ENCODE measurements at regions not wholly inside any gene's neighbourhood (a gene's known extent, or its start where the extent isn't known, plus 50 kb on each side); places are given as distances from the start of the nearest gene placed in this dataset.
"Not testable (repeated sequence)": the region's sequence is repeated elsewhere in the genome, so short reads cannot be mapped to it uniquely, and the experiment has no call there.

DNA sequence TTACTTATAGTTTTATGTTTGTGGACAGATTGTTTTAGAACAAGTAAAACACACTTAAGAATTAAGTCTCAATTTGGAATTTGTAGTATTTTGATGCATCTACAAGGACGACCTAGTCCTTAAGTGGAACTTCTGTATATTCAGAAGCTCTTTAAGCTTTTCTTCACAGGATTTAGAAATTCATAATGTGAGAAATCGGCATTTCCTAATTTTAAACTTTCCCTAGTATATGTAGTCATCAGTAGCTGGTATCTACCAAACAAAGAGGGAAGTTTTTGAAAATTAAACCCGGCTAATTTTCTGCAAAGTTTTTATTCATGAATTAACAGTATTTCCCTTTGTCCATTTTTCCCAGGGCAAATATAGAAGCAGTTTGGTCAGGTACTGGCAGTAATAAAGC is 203.6 kb downstream of the CDRT15L2 start:
- Histone ChIP-seq H3K4me1 (no peaks in the 10 kb centered on the region), H3K4me3 (no peak overlapping the region), H3K27ac (no peak overlapping the region), H3K9me3 (no peaks in the 10 kb centered on the region), H3K36me3 (no peaks in the 10 kb centered on the region), H3K27me3 (peaks cover 3 to 9% (median 6%) of the 10 kb centered on the region in 3 donors)
- TF ChIP-seq, protein P1, sequence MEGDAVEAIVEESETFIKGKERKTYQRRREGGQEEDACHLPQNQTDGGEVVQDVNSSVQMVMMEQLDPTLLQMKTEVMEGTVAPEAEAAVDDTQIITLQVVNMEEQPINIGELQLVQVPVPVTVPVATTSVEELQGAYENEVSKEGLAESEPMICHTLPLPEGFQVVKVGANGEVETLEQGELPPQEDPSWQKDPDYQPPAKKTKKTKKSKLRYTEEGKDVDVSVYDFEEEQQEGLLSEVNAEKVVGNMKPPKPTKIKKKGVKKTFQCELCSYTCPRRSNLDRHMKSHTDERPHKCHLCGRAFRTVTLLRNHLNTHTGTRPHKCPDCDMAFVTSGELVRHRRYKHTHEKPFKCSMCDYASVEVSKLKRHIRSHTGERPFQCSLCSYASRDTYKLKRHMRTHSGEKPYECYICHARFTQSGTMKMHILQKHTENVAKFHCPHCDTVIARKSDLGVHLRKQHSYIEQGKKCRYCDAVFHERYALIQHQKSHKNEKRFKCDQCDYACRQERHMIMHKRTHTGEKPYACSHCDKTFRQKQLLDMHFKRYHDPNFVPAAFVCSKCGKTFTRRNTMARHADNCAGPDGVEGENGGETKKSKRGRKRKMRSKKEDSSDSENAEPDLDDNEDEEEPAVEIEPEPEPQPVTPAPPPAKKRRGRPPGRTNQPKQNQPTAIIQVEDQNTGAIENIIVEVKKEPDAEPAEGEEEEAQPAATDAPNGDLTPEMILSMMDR (IDR thresholded peaks at IDR 0.05 in 4 of 5, conservative IDR thresholded peaks at IDR 0.05 in 1 of 5), result no peak
- in situ Hi-C loops (cut with MboI; ENCODE audit: low sequenced_read_pairs in 4 of 4), result no loop called here
- intact Hi-C loops (cut with DNase I; ENCODE audit: low total_unique reads), result no loop called here
- ATAC-seq (no peak), DNase-seq (no peak)

- TF ChIP-seq, protein P1 (IDR thresholded peaks at IDR 0.05 in 4 of 5, conservative IDR thresholded peaks at IDR 0.05 in 1 of 5), result no peak
- TF ChIP-seq POLR2A (IDR thresholded peaks at IDR 0.05), result no peak
- Histone ChIP-seq H3K4me1 (no peaks in the 10 kb centered on the region), H3K36me3 (no peaks in the 10 kb centered on the region), H3K9me3 (no peaks in the 10 kb centered on the region), H3K27me3 (peaks cover 3 to 9% (median 6%) of the 10 kb centered on the region in 3 donors), H3K27ac (no peak overlapping the region), H3K4me3 (no peak overlapping the region)
- DNase-seq (no peak), ATAC-seq (no peak)
- in situ Hi-C loops (cut with MboI; ENCODE audit: low sequenced_read_pairs in 4 of 4), result no loop called here
- intact Hi-C loops (cut with DNase I; ENCODE audit: low total_unique reads), result no loop called here
These were observed 204.7 kb downstream of the CDRT15L2 start for GRCh38 chr17:20784100-20784665.

GRCh38 chr17:20787281-20787680 is 207.8 kb downstream of the CDRT15L2 start:
- ATAC-seq (no peak), DNase-seq (no peak)
- no peak overlapping the region for H3K27ac ChIP-seq
- no peaks in the 10 kb centered on the region for H3K4me1 ChIP-seq
- in situ Hi-C loops (cut with MboI; ENCODE audit: low sequenced_read_pairs in 4 of 4), result no loop called here
- H3K9me3 ChIP-seq, result no peaks in the 10 kb centered on the region
- H3K27me3 ChIP-seq, result peaks cover 3 to 9% (median 6%) of the 10 kb centered on the region in 3 donors
- H3K36me3 ChIP-seq, result no peaks in the 10 kb centered on the region
- intact Hi-C loops (cut with DNase I; ENCODE audit: low total_unique reads), result no loop called here
- TF ChIP-seq POLR2A (IDR thresholded peaks at IDR 0.05), result no peak
- TF ChIP-seq, protein P1 (IDR thresholded peaks at IDR 0.05 in 4 of 5, conservative IDR thresholded peaks at IDR 0.05 in 1 of 5), result no peak
- H3K4me3 ChIP-seq, result no peak overlapping the region

- in situ Hi-C loops (cut with MboI; ENCODE audit: low sequenced_read_pairs in 4 of 4) (no loop called here), intact Hi-C loops (cut with DNase I; ENCODE audit: low total_unique reads) (no loop called here)
- Histone ChIP-seq H3K4me3 (no peak overlapping the region), H3K27ac (no peak overlapping the region), H3K27me3 (no peaks in the 10 kb centered on the region), H3K36me3 (no peaks in the 10 kb centered on the region), H3K9me3 (no peaks in the 10 kb centered on the region), H3K4me1 (no peaks in the 10 kb centered on the region)
- no peak for DNase-seq
- ATAC-seq, result no peak
- no peak for TF ChIP-seq POLR2A (IDR thresholded peaks at IDR 0.05)
- TF ChIP-seq, protein P1 (IDR thresholded peaks at IDR 0.05 in 4 of 5, conservative IDR thresholded peaks at IDR 0.05 in 1 of 5), result no peak
These were observed 212.1 kb downstream of the CDRT15L2 start for GRCh38 chr17:20791626-20792025.

DNA sequence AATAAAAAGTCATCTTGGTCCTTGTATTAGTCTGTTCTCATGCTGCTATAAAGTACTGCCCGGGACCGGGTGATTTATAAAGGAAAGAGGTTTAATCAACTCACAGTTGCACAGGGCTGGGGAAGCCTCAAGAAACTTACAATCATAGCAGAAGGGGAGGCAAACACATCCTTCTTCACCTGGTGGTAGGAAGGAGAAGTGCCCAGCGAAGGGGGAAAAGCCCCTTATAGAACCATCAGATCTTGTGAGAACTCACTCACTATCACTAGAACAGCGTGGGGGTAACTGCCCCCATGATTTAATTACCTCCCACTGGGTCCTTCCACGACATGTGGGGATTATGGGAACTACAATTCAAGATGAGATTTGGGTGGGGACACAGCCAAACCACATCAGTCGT is 215.0 kb downstream of the CDRT15L2 start:
- ATAC-seq; H3K27me3 ChIP-seq; H3K9me3 ChIP-seq; intact Hi-C loops (cut with DNase I; ENCODE audit: low total_unique reads); H3K36me3 ChIP-seq; in situ Hi-C loops (cut with MboI; ENCODE audit: low sequenced_read_pairs in 4 of 4); H3K27ac ChIP-seq; DNase-seq; H3K4me3 ChIP-seq; H3K4me1 ChIP-seq: not testable (repeated sequence)
